ENCODE measurements at regions not wholly inside any gene's neighbourhood (a gene's known extent, or its start where the extent isn't known, plus 50 kb on each side); places are given as distances from the start of the nearest gene placed in this dataset.

- H3K4me1 ChIP-seq (ENCODE audit: control insufficient read depth in 2 of 3, insufficient read depth in 2 of 3, low read depth in 1 of 3, low read length in 3 of 3): no peaks in the 10 kb centered on the region
- H3K9me3 ChIP-seq (ENCODE audit: control insufficient read depth in 2 of 3, insufficient read depth in 1 of 3, low read length in 3 of 3): no peaks in the 10 kb centered on the region
- FAIRE-seq (no peak), DNase-seq (no peak)
- H3K27ac ChIP-seq (ENCODE audit: low read depth in 2 of 2, low read length in 2 of 2): no peak overlapping the region
- H3K27me3 ChIP-seq (ENCODE audit: control insufficient read depth, insufficient read depth, low read length): no peaks in the 10 kb centered on the region
- no peaks in the 10 kb centered on the region for H3K36me3 ChIP-seq (ENCODE audit: control insufficient read depth in 2 of 3, insufficient read depth in 3 of 3, low read length in 3 of 3)
- no peak overlapping the region for H3K4me3 ChIP-seq (ENCODE audit: low read length in 3 of 3)
- no peak for TF ChIP-seq CTCF (IDR thresholded peaks at IDR 0.05; ENCODE audit: borderline replicate concordance, extremely low read depth, insufficient read depth)
- intact Hi-C loops (cut with DNase I): no loop called here
- H3K9ac ChIP-seq (ENCODE audit: low read length in 3 of 3): no peak overlapping the region
These were observed 151.5 kb downstream of the GLUL start for GRCh38 chr1:182240085-182240484.

GRCh38 chr1:182238421-182238820 is 153.2 kb downstream of the GLUL start:
- H3K4me1 ChIP-seq (ENCODE audit: control insufficient read depth in 2 of 3, insufficient read depth in 2 of 3, low read depth in 1 of 3, low read length in 3 of 3): no peaks in the 10 kb centered on the region
- no peak overlapping the region for H3K27ac ChIP-seq (ENCODE audit: low read depth in 2 of 2, low read length in 2 of 2)
- no peaks in the 10 kb centered on the region for H3K36me3 ChIP-seq (ENCODE audit: control insufficient read depth in 2 of 3, insufficient read depth in 3 of 3, low read length in 3 of 3)
- TF ChIP-seq CTCF (IDR thresholded peaks at IDR 0.05; ENCODE audit: borderline replicate concordance, extremely low read depth, insufficient read depth): no peak
- H3K9me3 ChIP-seq (ENCODE audit: control insufficient read depth in 2 of 3, insufficient read depth in 1 of 3, low read length in 3 of 3): no peaks in the 10 kb centered on the region
- no peak overlapping the region for H3K9ac ChIP-seq (ENCODE audit: low read length in 3 of 3)
- intact Hi-C loops (cut with DNase I): no loop called here
- no peak for FAIRE-seq
- no peaks in the 10 kb centered on the region for H3K27me3 ChIP-seq (ENCODE audit: control insufficient read depth, insufficient read depth, low read length)
- no peak for DNase-seq
- no peak overlapping the region for H3K4me3 ChIP-seq (ENCODE audit: low read length in 3 of 3)

DNA sequence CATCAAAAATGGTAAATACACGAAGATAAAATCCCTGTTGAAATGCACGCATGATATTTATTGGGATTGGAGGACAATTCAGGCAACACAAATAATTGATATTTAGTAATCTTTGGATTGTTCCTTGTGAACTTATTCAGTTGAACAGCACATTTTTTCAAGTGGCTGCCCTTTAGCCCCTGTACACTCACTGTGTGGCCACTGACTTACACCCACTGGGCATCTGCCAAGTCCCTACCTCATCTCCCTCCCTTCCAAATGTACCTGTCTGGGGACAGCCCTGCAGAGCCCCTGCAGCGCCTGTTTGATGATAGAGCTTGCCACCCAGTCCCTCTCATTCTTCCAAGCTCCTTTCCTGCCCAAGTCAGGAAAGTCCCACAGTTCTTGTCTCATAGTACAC is 154.3 kb downstream of the GLUL start:
- FAIRE-seq (no peak), DNase-seq (no peak)
- no peak overlapping the region for H3K9ac ChIP-seq (ENCODE audit: low read length in 3 of 3)
- H3K27ac ChIP-seq (ENCODE audit: low read depth in 2 of 2, low read length in 2 of 2): no peak overlapping the region
- intact Hi-C loops (cut with DNase I): no loop called here
- H3K4me1 ChIP-seq (ENCODE audit: control insufficient read depth in 2 of 3, insufficient read depth in 2 of 3, low read depth in 1 of 3, low read length in 3 of 3): no peaks in the 10 kb centered on the region
- H3K36me3 ChIP-seq (ENCODE audit: control insufficient read depth in 2 of 3, insufficient read depth in 3 of 3, low read length in 3 of 3): no peaks in the 10 kb centered on the region
- TF ChIP-seq CTCF (IDR thresholded peaks at IDR 0.05; ENCODE audit: borderline replicate concordance, extremely low read depth, insufficient read depth): no peak
- H3K27me3 ChIP-seq (ENCODE audit: control insufficient read depth, insufficient read depth, low read length): no peaks in the 10 kb centered on the region
- H3K4me3 ChIP-seq (ENCODE audit: low read length in 3 of 3): no peak overlapping the region
- H3K9me3 ChIP-seq (ENCODE audit: control insufficient read depth in 2 of 3, insufficient read depth in 1 of 3, low read length in 3 of 3): no peaks in the 10 kb centered on the region

DNA sequence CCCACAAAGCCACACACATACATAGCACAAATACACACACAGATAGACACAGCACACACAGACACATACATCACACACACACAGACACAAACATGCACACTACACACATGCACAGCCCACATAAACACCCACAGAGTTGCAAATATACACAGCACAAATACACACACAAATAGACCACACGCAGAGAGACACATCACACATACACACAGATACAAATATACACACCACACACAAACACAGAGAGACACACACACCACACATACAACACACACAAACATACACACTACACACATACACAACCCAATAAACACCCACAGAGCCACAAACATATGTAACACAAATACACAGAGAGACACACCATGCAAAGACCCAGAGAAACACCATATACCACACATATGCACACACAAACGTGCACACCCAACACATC is 154.9 kb downstream of the GLUL start:
- Histone ChIP-seq H3K9ac (ENCODE audit: low read length in 3 of 3) (no peak overlapping the region), H3K9me3 (ENCODE audit: control insufficient read depth in 2 of 3, insufficient read depth in 1 of 3, low read length in 3 of 3) (no peaks in the 10 kb centered on the region), H3K36me3 (ENCODE audit: control insufficient read depth in 2 of 3, insufficient read depth in 3 of 3, low read length in 3 of 3) (no peaks in the 10 kb centered on the region), H3K27me3 (ENCODE audit: control insufficient read depth, insufficient read depth, low read length) (no peaks in the 10 kb centered on the region), H3K4me1 (ENCODE audit: control insufficient read depth in 2 of 3, insufficient read depth in 2 of 3, low read depth in 1 of 3, low read length in 3 of 3) (no peaks in the 10 kb centered on the region), H3K4me3 (ENCODE audit: low read length in 3 of 3) (no peak overlapping the region), H3K27ac (ENCODE audit: low read depth in 2 of 2, low read length in 2 of 2) (no peak overlapping the region)
- intact Hi-C loops (cut with DNase I): no loop called here
- DNase-seq (no peak), FAIRE-seq (no peak)
- TF ChIP-seq CTCF (IDR thresholded peaks at IDR 0.05; ENCODE audit: borderline replicate concordance, extremely low read depth, insufficient read depth): no peak

Data from kidney (tissue), 13 donors.